Mucosa of stomach (tissue), 1 donor: ENCODE measurements at regions not wholly inside any gene's neighbourhood (a gene's known extent, or its start where the extent isn't known, plus 50 kb on each side); places are given as distances from the start of the nearest gene placed in this dataset.
"Not testable (repeated sequence)": the region's sequence is repeated elsewhere in the genome, so short reads cannot be mapped to it uniquely, and the experiment has no call there.

ENCODE experiments used
- H3K27me3 ChIP-seq: one replicate; pipeline ENCODE4 v1.7.0; 2013; ENCODE audit warnings: mild to moderate bottlenecking, low read length; ENCODE audit not compliant: control insufficient read depth, insufficient read depth
- H3K36me3 ChIP-seq: one replicate; pipeline ENCODE4 v1.7.0; 2013; ENCODE audit warnings: low read length; ENCODE audit not compliant: control insufficient read depth, insufficient read depth
- H3K4me1 ChIP-seq: one replicate; pipeline ENCODE4 v1.7.0; 2013; ENCODE audit warnings: mild to moderate bottlenecking, low read length; ENCODE audit not compliant: control insufficient read depth, insufficient read depth
- H3K4me3 ChIP-seq: one replicate; pipeline ENCODE4 v1.7.0; 2013; ENCODE audit warnings: low read length
- H3K9ac ChIP-seq: one replicate; pipeline ENCODE4 v1.7.0; 2013; ENCODE audit warnings: mild to moderate bottlenecking, low read length, moderate library complexity
- H3K9me3 ChIP-seq: one replicate; pipeline ENCODE4 v1.7.0; 2013; ENCODE audit warnings: mild to moderate bottlenecking, low read length, moderate library complexity; ENCODE audit not compliant: control insufficient read depth
- donor health status: Pancreatic carcinoma.

DNA sequence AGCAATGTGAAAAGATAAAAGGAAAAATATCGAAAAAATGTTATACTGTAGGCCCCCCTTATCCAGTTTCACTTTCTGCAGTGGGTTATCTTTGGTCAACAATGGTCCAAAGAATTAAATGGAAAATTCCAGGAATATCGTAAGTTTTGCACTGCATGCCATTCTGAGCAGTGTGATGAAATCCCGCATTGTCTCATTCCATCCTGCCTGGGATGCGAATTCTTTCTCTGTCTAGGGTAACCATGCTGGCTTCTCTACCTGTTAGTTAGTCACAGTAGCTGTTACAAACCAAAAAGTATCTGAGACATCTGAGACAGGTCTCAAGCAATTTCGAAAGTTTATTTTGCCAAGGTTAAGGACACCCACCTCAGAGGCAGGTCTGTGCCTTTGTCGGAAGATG, 170.3 kb downstream of the COX18 start:
- Histone ChIP-seq H3K9me3 (no peaks in the 10 kb centered on the region), H3K36me3 (no peaks in the 10 kb centered on the region), H3K4me1 (no peaks in the 10 kb centered on the region), H3K4me3 (no peak overlapping the region), H3K9ac (no peak overlapping the region), H3K27me3 (no peaks in the 10 kb centered on the region)

DNA sequence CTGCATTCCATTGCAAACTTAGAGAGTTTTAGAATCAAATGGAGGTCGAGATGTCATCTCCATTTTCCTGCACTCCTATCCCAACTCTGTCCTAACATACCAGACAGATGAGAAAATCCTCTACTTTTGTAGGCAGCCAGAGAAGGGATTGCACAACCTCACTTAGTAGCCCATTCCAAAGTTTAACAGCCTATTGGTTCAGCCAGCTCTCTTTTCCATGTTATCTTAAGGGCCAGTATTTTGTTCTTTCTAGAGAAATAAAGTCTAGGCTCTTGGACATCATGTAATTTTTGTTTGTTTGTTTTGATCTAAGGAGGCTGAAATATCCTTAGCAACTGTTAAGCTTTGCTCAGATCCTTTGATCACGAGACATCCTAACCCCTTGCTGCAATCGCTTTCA, 173.0 kb downstream of the COX18 start:
- Histone ChIP-seq H3K4me3 (no peak overlapping the region), H3K9ac (no peak overlapping the region), H3K9me3 (no peaks in the 10 kb centered on the region), H3K27me3 (no peaks in the 10 kb centered on the region), H3K4me1 (no peaks in the 10 kb centered on the region), H3K36me3 (no peaks in the 10 kb centered on the region)

DNA sequence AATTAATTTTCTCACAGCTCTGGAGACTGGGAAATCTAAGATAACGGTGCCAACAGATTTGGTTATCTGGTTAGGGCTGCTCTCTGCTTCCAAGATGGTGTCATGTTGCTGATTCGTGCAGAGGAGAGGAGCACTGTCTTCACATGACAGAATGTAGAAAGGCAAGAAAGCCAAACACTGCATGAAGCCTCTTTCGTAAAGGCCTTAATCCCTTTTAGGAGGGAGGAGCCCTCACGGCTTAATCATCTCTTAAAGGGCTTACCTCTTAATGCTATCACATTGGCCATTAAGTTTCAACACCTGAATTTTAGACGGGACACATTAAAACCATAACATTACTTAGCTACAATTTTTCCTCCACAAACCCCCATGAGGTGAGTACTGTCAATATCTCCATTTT, 174.1 kb downstream of the COX18 start:
- Histone ChIP-seq H3K4me3 (no peak overlapping the region), H3K27me3 (no peaks in the 10 kb centered on the region), H3K9ac (no peak overlapping the region), H3K4me1 (no peaks in the 10 kb centered on the region), H3K36me3 (no peaks in the 10 kb centered on the region), H3K9me3 (no peaks in the 10 kb centered on the region)

DNA sequence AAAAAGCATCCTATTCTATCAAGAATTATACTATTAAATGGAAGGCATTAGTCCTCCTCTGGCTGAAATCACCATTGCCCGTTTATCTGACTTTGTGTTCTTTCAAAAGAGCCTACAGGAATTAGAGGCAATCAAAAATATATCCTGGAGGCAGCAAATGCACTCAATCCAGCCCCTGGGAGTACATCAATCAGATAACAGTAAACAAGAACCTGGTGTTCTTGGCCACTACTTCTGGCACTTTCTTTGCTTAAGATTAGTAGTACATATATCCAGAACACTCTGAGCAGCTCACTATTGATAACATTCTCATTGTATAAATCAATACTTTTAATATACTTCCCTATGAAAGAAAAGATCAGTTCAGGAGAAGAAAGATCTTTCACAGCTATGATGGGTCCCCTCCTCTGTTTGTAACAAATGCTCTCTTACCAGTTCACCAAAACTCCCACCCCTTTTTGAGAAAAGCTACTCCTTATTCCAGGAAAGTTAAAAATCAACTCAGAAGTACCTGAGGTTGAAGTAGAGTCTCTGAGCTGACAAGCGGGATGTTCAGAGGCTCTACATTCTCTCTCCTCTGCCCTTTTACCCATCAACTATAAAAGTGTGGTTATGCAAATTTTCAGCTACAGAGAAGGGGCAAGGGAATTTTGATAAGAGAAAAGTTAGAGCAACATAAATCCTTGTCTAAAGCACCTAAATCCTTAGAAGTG, 176.0 kb downstream of the COX18 start:
- Histone ChIP-seq H3K36me3 (no peaks in the 10 kb centered on the region), H3K9ac (no peak overlapping the region), H3K9me3 (no peaks in the 10 kb centered on the region), H3K4me1 (no peaks in the 10 kb centered on the region), H3K27me3 (no peaks in the 10 kb centered on the region), H3K4me3 (no peak overlapping the region)

DNA sequence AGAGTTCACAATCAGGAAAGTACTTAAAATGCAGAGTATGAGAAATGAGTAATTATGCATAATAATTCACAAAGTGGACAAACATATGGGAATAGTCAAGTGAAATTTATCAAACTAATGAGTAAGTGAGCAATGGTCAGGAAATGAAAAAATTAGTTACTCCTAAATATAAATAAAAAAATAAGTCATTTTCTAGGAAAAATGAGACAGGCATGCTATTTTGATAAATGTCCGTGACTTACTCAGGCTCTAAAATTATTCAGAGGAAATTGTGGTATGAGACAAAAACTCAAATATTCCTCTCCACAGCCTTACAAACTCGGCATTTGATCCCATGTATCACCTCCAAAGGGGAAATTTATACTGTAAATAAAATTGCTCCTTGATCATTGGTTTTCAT, 181.2 kb downstream of the COX18 start:
- no peaks in the 10 kb centered on the region for H3K36me3 ChIP-seq
- H3K9me3 ChIP-seq, result no peaks in the 10 kb centered on the region
- no peak overlapping the region for H3K4me3 ChIP-seq
- no peaks in the 10 kb centered on the region for H3K27me3 ChIP-seq
- no peak overlapping the region for H3K9ac ChIP-seq
- H3K4me1 ChIP-seq, result no peaks in the 10 kb centered on the region

DNA sequence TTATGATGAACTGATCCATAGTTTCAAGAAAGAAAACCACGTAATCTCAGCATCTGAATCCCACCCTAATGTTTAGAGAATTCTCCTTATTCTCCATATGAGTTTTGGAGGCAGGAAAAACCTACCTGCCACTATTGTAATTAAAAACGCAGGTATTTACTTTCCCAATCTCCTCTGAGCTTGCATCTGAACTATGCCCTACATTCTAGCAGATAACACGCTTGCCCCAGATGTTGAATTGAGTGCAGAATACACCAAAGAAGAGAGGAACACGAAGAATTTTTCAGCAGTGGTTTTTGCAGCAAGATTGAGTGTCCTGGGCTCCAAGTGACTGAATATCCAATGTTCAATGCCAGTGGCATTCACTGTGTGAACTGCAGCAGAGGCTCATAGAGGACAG, 182.4 kb downstream of the COX18 start:
- Histone ChIP-seq H3K4me3 (no peak overlapping the region), H3K4me1 (no peaks in the 10 kb centered on the region), H3K9ac (no peak overlapping the region), H3K9me3 (no peaks in the 10 kb centered on the region), H3K36me3 (no peaks in the 10 kb centered on the region), H3K27me3 (no peaks in the 10 kb centered on the region)

DNA sequence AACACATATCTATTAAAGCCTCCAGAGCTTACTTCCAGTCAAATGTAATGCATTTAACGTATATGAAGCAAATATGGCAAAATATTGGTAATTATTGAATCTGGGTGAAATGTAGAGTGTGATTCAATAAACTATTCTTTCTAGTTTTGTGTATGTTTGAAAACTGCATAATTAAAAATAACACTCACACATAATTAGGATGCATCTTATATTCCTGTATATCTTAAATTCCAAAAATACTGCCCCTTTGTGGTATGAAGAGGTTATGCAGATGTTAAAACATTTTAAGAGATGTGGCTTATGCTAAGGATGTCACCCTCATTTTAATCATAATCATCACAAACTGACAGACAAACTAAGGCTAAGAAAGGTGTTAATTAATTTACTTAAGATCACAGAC, 182.9 kb downstream of the COX18 start:
- Histone ChIP-seq H3K27me3 (no peaks in the 10 kb centered on the region), H3K4me3 (no peak overlapping the region), H3K36me3 (no peaks in the 10 kb centered on the region), H3K4me1 (no peaks in the 10 kb centered on the region), H3K9ac (no peak overlapping the region), H3K9me3 (no peaks in the 10 kb centered on the region)

DNA sequence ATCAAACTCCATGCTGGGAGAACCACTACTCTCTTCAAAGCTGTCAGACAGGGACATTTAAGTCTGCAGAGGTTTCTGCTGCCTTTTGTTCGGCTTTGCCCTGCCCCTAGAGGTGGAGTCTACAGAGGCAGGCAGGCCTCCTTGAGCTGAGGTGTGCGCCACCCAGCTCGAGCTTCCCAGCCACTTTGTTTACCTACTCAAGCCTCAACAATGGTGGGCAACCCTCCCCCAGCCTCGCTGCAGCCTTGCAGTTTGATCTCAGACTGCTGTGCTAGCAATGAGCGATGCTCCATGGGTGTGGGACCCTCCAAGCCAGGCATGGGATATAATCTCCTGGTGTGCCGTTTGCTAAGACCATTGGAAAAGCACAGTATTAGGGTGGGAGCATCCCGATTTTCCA, 185.3 kb downstream of the COX18 start:
- not testable (repeated sequence) for H3K9me3 ChIP-seq, H3K4me1 ChIP-seq, H3K4me3 ChIP-seq, H3K9ac ChIP-seq, H3K36me3 ChIP-seq, H3K27me3 ChIP-seq

DNA sequence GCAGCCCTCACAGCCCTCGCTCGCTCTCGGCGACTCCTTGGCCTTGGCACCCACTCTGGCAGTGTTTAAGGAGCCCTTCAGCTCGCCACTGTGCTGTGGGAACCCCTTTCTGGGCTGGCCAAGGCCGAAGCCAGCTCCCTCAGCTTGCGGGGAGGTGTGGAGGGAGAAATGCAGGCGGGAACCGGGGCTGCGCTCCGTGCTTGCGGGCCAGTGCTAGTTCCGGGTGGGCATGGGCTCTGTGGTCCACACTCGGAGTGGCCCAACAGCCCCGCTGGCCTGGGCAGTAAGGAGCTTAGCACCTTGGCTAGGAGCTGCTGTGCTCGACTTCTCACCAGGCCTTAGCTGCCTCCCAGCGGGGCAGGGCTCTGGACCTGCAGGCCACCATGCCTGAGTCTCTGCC, 192.6 kb downstream of the COX18 start:
- no peak overlapping the region for H3K9ac ChIP-seq
- no peaks in the 10 kb centered on the region for H3K36me3 ChIP-seq
- no peaks in the 10 kb centered on the region for H3K9me3 ChIP-seq
- H3K4me3 ChIP-seq, result no peak overlapping the region
- H3K27me3 ChIP-seq, result no peaks in the 10 kb centered on the region
- no peaks in the 10 kb centered on the region for H3K4me1 ChIP-seq

DNA sequence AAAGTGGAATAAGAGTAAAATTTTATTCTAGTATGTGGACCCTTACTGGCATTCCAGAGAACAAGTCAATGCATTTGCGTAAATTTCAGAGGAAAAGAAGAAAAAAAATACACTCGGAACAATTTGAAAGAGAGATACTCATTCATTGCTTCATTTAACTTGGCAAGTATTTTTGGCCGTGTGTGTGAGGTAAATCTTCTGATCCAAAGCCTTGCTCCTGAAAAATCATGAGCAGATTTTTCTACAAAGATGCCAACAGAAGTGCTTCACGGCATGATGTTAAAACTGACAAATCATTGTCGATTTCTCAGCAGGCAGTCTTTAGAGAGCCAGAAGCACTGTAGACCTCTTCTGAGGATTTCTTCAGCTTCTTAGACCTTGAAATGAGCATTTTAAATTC, 194.0 kb downstream of the COX18 start:
- Histone ChIP-seq H3K36me3 (no peaks in the 10 kb centered on the region), H3K9me3 (no peaks in the 10 kb centered on the region), H3K4me1 (no peaks in the 10 kb centered on the region), H3K27me3 (no peaks in the 10 kb centered on the region), H3K4me3 (no peak overlapping the region), H3K9ac (no peak overlapping the region)

DNA sequence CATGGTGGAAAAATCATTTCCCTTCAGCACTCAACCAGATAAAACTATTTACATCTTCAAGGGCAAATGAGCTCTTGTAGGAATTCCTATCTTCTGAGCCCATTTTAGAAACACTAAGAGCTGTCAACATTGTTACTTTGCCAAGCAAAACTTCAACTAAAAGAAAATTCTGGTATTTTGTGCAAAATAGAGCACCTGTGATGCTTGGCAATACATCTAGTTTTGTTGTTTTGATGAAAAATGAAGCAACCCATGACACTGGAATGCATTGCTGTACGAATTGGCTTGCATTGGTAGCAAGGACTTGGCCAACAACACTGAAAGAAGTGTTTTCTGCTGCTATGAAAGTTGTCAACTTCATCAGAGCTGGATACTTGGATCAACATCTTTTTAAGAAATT, 194.4 kb downstream of the COX18 start:
- Histone ChIP-seq H3K9me3 (no peaks in the 10 kb centered on the region), H3K4me1 (no peaks in the 10 kb centered on the region), H3K36me3 (no peaks in the 10 kb centered on the region), H3K27me3 (no peaks in the 10 kb centered on the region), H3K9ac (no peak overlapping the region), H3K4me3 (no peak overlapping the region)

DNA sequence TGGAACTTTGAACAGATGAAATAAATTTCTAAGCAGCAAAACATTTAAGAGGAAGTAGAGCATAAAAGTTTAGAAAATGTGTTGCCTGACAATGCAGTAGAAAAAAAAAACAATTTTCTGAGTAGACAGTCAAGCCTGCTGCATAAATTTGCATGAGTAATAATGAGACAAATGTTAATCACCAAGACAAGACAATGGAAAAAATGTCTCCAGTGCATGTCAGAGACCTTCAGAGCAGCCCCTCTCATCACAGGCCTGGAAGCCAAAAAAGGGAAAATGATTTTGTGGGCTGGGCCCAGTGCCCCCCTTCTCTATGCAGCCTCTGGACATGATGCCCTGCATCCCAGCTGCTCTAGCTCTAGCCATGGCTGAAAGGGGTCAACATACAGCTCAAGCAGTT, 204.6 kb downstream of the COX18 start:
- Histone ChIP-seq H3K36me3 (no peaks in the 10 kb centered on the region), H3K4me1 (no peaks in the 10 kb centered on the region), H3K9ac (no peak overlapping the region), H3K4me3 (no peak overlapping the region), H3K27me3 (no peaks in the 10 kb centered on the region), H3K9me3 (no peaks in the 10 kb centered on the region)

DNA sequence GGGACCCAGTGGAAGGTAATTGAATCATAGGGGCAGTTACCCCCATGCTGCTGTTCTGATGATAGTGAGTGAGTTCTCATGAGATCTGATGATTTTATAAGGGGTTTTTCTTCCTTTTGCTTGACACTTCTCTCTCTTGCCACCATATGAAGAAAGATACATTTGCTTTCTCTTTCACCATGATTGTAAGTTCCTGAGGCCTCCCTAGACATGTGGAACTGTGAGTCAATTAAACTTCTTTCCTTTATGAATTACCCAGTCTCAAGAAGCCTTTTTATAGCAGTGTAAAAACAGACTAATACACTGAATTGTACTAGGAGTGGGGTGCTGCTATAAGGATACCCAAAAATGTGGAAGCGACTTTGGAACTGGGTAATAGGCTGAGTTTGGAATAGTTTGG, 205.2 kb downstream of the COX18 start:
- H3K27me3 ChIP-seq, H3K36me3 ChIP-seq, H3K9me3 ChIP-seq, H3K4me1 ChIP-seq, H3K4me3 ChIP-seq, H3K9ac ChIP-seq: not testable (repeated sequence)
